ENCODE measurements at regions not wholly inside any gene's neighbourhood (a gene's known extent, or its start where the extent isn't known, plus 50 kb on each side); places are given as distances from the start of the nearest gene placed in this dataset.

DNA sequence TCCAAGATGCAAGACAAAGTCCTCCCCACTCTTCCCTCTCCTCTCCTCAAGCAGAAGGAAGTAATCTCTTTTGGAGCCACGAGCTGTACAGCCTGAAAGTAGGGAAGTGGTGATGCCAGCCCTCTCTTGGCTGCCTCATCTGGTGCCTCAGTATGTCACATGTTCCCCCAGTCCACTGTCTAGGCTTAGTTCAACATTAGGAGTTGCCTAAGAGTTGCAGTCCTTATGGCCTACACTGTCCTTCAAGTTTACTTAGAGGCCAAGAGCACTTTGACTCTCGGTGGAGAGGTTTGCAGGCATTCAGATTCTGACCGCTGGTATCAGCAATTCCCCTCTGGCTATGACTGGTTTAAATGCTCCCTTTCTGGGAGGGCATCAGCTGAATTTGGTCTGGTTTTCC lies 735.6 kb downstream of the GLUD2 start:
- CTCF ChIA-PET = no interaction called here
- Histone ChIP-seq H3K27me3 (replicated peaks in 1 of 2; ENCODE audit: control insufficient read depth in 2 of 2, insufficient read depth in 2 of 2, low read length in 1 of 2) (no peaks in the 10 kb centered on the region), H3K27ac (ENCODE audit: control insufficient read depth, insufficient read depth) (no peak overlapping the region), H3K4me3 (no peak overlapping the region), H3K9me3 (replicated peaks; ENCODE audit: control insufficient read depth, insufficient read depth, low read length) (no peaks in the 10 kb centered on the region), H3K36me3 (ENCODE audit: control insufficient read depth in 2 of 2, insufficient read depth in 2 of 2, low read length in 1 of 2) (no peaks in the 10 kb centered on the region), H3K4me2 (ENCODE audit: control insufficient read depth, insufficient read depth) (no peak overlapping the region), H3K4me1 (ENCODE audit: control insufficient read depth, insufficient read depth, low read length) (no peaks in the 10 kb centered on the region), H3K9ac (ENCODE audit: control insufficient read depth, insufficient read depth, low read length) (no peak overlapping the region), H3K79me2 (ENCODE audit: control insufficient read depth, insufficient read depth, low read length) (no peaks in the 10 kb centered on the region), H4K20me1 (ENCODE audit: control insufficient read depth, insufficient read depth) (no peaks in the 10 kb centered on the region), H2AFZ (ENCODE audit: control insufficient read depth, low read depth, low read length) (no peak overlapping the region)
- in situ Hi-C loops (cut with MboI) = no loop called here
- WGBS (ENCODE audit: insufficient coverage, insufficient replicate concordance, low lambda C conversion rate, missing lambda C conversion rate) = 40% methylated on average over 3 of the region's 3 CpGs
- TF ChIP-seq SMAD5 (IDR thresholded peaks at IDR 0.05; ENCODE audit: low read depth) (no peak), EZH2 (IDR thresholded peaks at IDR 0.05; ENCODE audit: borderline replicate concordance, control insufficient read depth, low read depth, low read length) (no peak), MEF2A (IDR thresholded peaks at IDR 0.05; ENCODE audit: insufficient read depth, low read depth, low read length) (no peak), CEBPZ (IDR thresholded peaks at IDR 0.05; ENCODE audit: low read depth, low read length) (no peak), POLR2A (IDR thresholded peaks at IDR 0.05; ENCODE audit: low read depth, low read length) (no peak), ZNF207 (IDR thresholded peaks at IDR 0.05; ENCODE audit: borderline replicate concordance) (no peak), CHD1 (IDR thresholded peaks at IDR 0.05; ENCODE audit: low read depth, low read length) (no peak), HSF1 (IDR thresholded peaks at IDR 0.05; ENCODE audit: low read depth, low read length) (no peak), RCOR1 (conservative IDR thresholded peaks at IDR 0.05; ENCODE audit: low read depth, low read length) (no peak), ATF7 (IDR thresholded peaks at IDR 0.05; ENCODE audit: low read depth) (no peak), NFYA (IDR thresholded peaks at IDR 0.05; ENCODE audit: borderline replicate concordance, low read depth, low read length) (no peak), USF2 (IDR thresholded peaks at IDR 0.05; ENCODE audit: borderline replicate concordance, low read depth, low read length) (no peak), TARDBP (IDR thresholded peaks at IDR 0.05; ENCODE audit: borderline replicate concordance) (no peak), HCFC1 (IDR thresholded peaks at IDR 0.05; ENCODE audit: low read length) (no peak), CREM (IDR thresholded peaks at IDR 0.05; ENCODE audit: low read depth) (no peak)
- TF ChIP-seq, protein P1, sequence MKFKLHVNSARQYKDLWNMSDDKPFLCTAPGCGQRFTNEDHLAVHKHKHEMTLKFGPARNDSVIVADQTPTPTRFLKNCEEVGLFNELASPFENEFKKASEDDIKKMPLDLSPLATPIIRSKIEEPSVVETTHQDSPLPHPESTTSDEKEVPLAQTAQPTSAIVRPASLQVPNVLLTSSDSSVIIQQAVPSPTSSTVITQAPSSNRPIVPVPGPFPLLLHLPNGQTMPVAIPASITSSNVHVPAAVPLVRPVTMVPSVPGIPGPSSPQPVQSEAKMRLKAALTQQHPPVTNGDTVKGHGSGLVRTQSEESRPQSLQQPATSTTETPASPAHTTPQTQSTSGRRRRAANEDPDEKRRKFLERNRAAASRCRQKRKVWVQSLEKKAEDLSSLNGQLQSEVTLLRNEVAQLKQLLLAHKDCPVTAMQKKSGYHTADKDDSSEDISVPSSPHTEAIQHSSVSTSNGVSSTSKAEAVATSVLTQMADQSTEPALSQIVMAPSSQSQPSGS (IDR thresholded peaks at IDR 0.05; ENCODE audit: low read length) = no peak
- TF ChIP-seq, protein P2, sequence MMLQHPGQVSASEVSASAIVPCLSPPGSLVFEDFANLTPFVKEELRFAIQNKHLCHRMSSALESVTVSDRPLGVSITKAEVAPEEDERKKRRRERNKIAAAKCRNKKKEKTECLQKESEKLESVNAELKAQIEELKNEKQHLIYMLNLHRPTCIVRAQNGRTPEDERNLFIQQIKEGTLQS (IDR thresholded peaks at IDR 0.05; ENCODE audit: borderline replicate concordance, extremely low read depth, low read depth, low read length) = no peak
- ATAC-seq = no peak
- SMC1A ChIA-PET (ENCODE audit: uncharacterized antibody, unreplicated experiment) = no interaction called here
- intact Hi-C loops (cut with micrococcal nuclease; ENCODE audit: unreplicated experiment) = no loop called here
- DNase-seq (ENCODE audit: low read depth, low spot score) = no peak
- BruUV-seq (replicated peaks) = no TSS peak
- RAD21 ChIA-PET (ENCODE audit: unreplicated experiment) = no interaction called here
- POLR2A ChIA-PET = no interaction called here
- FAIRE-seq = no peak

Data from GM12878 (cell line).